Body of pancreas (tissue), 4 donors: ENCODE measurements at regions not wholly inside any gene's neighbourhood (a gene's known extent, or its start where the extent isn't known, plus 50 kb on each side); places are given as distances from the start of the nearest gene placed in this dataset.

Experiments
- ATAC-seq: fragments of 150-250 bp; one replicate; pipeline ENCODE4 v1.9.1; 2016
- DNase-seq, 4 donors: peaks; one replicate each; pipeline ENCODE4 v3.0.0-alpha.2; 2019
- H3K27ac ChIP-seq, 4 donors: fragments of 200-600 bp; sonication (generic); 1 replicate in 3 of 4; 2 replicates in 1 of 4; pipeline versions ENCODE4 v1.5.1 to v1.6.1; 2016 to 2019; ENCODE audit warnings: mild to moderate bottlenecking in 1 of 4, mixed read lengths in 1 of 4, moderate library complexity in 1 of 4
- H3K27me3 ChIP-seq, 2 donors: fragments of 200-600 bp; sonication (generic); one replicate each; pipeline ENCODE4 v1.6.0; 2016; ENCODE audit warnings: mild to moderate bottlenecking in 1 of 2
- H3K36me3 ChIP-seq, 2 donors: fragments of 200-600 bp; sonication (generic); replicated peaks in 1 of 2; 2 replicates each; pipeline ENCODE4 v1.5.1; 2016; ENCODE audit warnings: low read depth in 2 of 2; ENCODE audit not compliant: insufficient read depth in 1 of 2
- H3K4me1 ChIP-seq: fragments of 200-600 bp; sonication (generic); one replicate; pipeline ENCODE4 v1.6.0; 2016
- H3K4me3 ChIP-seq, 2 donors: fragments of 200-600 bp; sonication (generic); 1 replicate in 1 of 2; 2 replicates in 1 of 2; pipeline ENCODE4 v1.5.1; 2016 to 2019
- H3K9me3 ChIP-seq, 3 donors: fragments of 200-600 bp; sonication (generic); 1 replicate in 2 of 3; 2 replicates in 1 of 3; pipeline ENCODE4 v1.5.1; 2016
- CTCF ChIP-seq, 7 experiments: fragments of 450-650 bp in 4 of 7; fragments of 200-600 bp in 3 of 7; sonication (generic) in 3 of 7; IDR thresholded peaks; one replicate each; pipeline ENCODE4 v1.5.1; 2016 to 2019; ENCODE audit warnings: antibody characterized with exemption in 7 of 7
- POLR2A ChIP-seq, 3 donors: fragments of 450-650 bp; IDR thresholded peaks; one replicate each; pipeline ENCODE4 v1.6.1; 2016; ENCODE audit warnings: antibody characterized with exemption in 3 of 3, mild to moderate bottlenecking in 2 of 3
- WGBS, 2 donors: methylation state at CpG; one replicate each; pipeline ENCODE4 v1.1.5; 2017; 5-methylcytosine and 5-hydroxymethylcytosine counted together
- intact Hi-C: fragments of 100-400 bp; cut with DNase I; formaldehyde crosslinking; loops from one replicate; pipeline ENCODE4 v1.15.1; 2023

GRCh38 chr9:79222483-79222882, 349.3 kb upstream of the TLE4 start:
- no peaks in the 10 kb centered on the region for H3K4me1 ChIP-seq
- ATAC-seq (no peak), DNase-seq (no peak)
- intact Hi-C loops = no loop called here
- peaks cover 0 to 5% (median 0%) of the 10 kb centered on the region in 3 donors for H3K9me3 ChIP-seq
- H3K36me3 ChIP-seq = no peaks in the 10 kb centered on the region
- no peaks in the 10 kb centered on the region for H3K27me3 ChIP-seq
- 82 to 90% methylated on average over 2 of the region's 2 CpGs for WGBS, 2 donors
- TF ChIP-seq POLR2A (IDR thresholded peaks at IDR 0.05) (no peak), CTCF (IDR thresholded peaks at IDR 0.05) (no peak)
- H3K27ac ChIP-seq = no peak overlapping the region
- no peak overlapping the region for H3K4me3 ChIP-seq

GRCh38 chr9:79224672-79225433, 346.9 kb upstream of the TLE4 start:
- Histone ChIP-seq H3K27ac (no peak overlapping the region), H3K4me3 (no peak overlapping the region), H3K27me3 (no peaks in the 10 kb centered on the region), H3K36me3 (no peaks in the 10 kb centered on the region), H3K4me1 (no peaks in the 10 kb centered on the region), H3K9me3 (peaks cover 0 to 5% (median 0%) of the 10 kb centered on the region in 3 donors)
- no peak for ATAC-seq
- no peak for TF ChIP-seq POLR2A (IDR thresholded peaks at IDR 0.05)
- TF ChIP-seq CTCF (IDR thresholded peaks at IDR 0.05) = no peak
- intact Hi-C loops = no loop called here
- 66 to 69% methylated on average over 3 of the region's 3 CpGs for WGBS, 2 donors
- DNase-seq = no peak

- Histone ChIP-seq H3K27me3 (no peaks in the 10 kb centered on the region), H3K4me1 (no peaks in the 10 kb centered on the region), H3K4me3 (no peak overlapping the region), H3K27ac (no peak overlapping the region), H3K36me3 (no peaks in the 10 kb centered on the region), H3K9me3 (no peaks in the 10 kb centered on the region)
- ATAC-seq (no peak), DNase-seq (peak in 2 of 4 donors; percentile 3 to 7)
- TF ChIP-seq CTCF (IDR thresholded peaks at IDR 0.05) = peak in 1 of 7 experiments; percentile 9
- no peak for TF ChIP-seq POLR2A (IDR thresholded peaks at IDR 0.05)
- intact Hi-C loops = no loop called here
- 75 to 82% methylated on average over 2 of the region's 2 CpGs for WGBS, 2 donors
Measured at GRCh38 chr9:79233542-79233941, 338.2 kb upstream of the TLE4 start.

GRCh38 chr9:79236466-79236865, 335.3 kb upstream of the TLE4 start:
- 47 to 48% methylated on average over 2 of the region's 2 CpGs for WGBS, 2 donors
- TF ChIP-seq POLR2A (IDR thresholded peaks at IDR 0.05) (no peak), CTCF (IDR thresholded peaks at IDR 0.05) (no peak)
- no peaks in the 10 kb centered on the region for H3K27me3 ChIP-seq
- H3K9me3 ChIP-seq = no peaks in the 10 kb centered on the region
- no peak for ATAC-seq
- DNase-seq = no peak
- intact Hi-C loops = no loop called here
- no peak overlapping the region for H3K27ac ChIP-seq
- no peak overlapping the region for H3K4me3 ChIP-seq
- no peaks in the 10 kb centered on the region for H3K4me1 ChIP-seq
- H3K36me3 ChIP-seq = no peaks in the 10 kb centered on the region

GRCh38 chr9:79237861-79238260, 333.9 kb upstream of the TLE4 start:
- H3K4me3 ChIP-seq = no peak overlapping the region
- TF ChIP-seq POLR2A (IDR thresholded peaks at IDR 0.05) = no peak
- no peak for TF ChIP-seq CTCF (IDR thresholded peaks at IDR 0.05)
- H3K27me3 ChIP-seq = no peaks in the 10 kb centered on the region
- no peak overlapping the region for H3K27ac ChIP-seq
- H3K4me1 ChIP-seq = no peaks in the 10 kb centered on the region
- H3K9me3 ChIP-seq = no peaks in the 10 kb centered on the region
- H3K36me3 ChIP-seq = no peaks in the 10 kb centered on the region
- ATAC-seq (no peak), DNase-seq (no peak)
- WGBS, 2 donors = 61 to 63% methylated on average over 1 of the region's 1 CpG
- intact Hi-C loops = no loop called here
